Parathyroid adenoma (tissue), 2 donors: ENCODE measurements at regions not wholly inside any gene's neighbourhood (a gene's known extent, or its start where the extent isn't known, plus 50 kb on each side); places are given as distances from the start of the nearest gene placed in this dataset.

Experiments used
- H2AFZ ChIP-seq: fragments of 300-600 bp; sonication (generic); one replicate; pipeline ENCODE4 v1.7.0; 2017; ENCODE audit warnings: antibody characterized with exemption, mild to moderate bottlenecking
- H3K27ac ChIP-seq: fragments of 300-600 bp; sonication (generic); one replicate; pipeline ENCODE4 v1.7.0; 2017
- H3K27me3 ChIP-seq: fragments of 300-600 bp; sonication (generic); one replicate; pipeline ENCODE4 v1.7.0; 2017; ENCODE audit warnings: low read length; ENCODE audit not compliant: control insufficient read depth, insufficient read depth
- H3K36me3 ChIP-seq: fragments of 300-600 bp; sonication (generic); one replicate; pipeline ENCODE4 v1.7.0; 2017; ENCODE audit warnings: low read length; ENCODE audit not compliant: control insufficient read depth, insufficient read depth
- H3K4me1 ChIP-seq: fragments of 300-600 bp; sonication (generic); one replicate; pipeline ENCODE4 v1.7.0; 2017; ENCODE audit warnings: control low read depth
- H3K4me2 ChIP-seq: fragments of 300-600 bp; sonication (generic); one replicate; pipeline ENCODE4 v1.7.0; 2017; ENCODE audit warnings: low read length
- H3K4me3 ChIP-seq: fragments of 300-600 bp; sonication (generic); one replicate; pipeline ENCODE4 v1.7.0; 2017; ENCODE audit warnings: low read depth, low read length
- H3K79me2 ChIP-seq: fragments of 300-600 bp; sonication (generic); one replicate; pipeline ENCODE4 v1.7.0; 2017; ENCODE audit warnings: control low read depth
- H3K9ac ChIP-seq: fragments of 300-600 bp; sonication (generic); one replicate; pipeline ENCODE4 v1.7.0; 2017; ENCODE audit warnings: mild to moderate bottlenecking
- H3K9me3 ChIP-seq: fragments of 300-600 bp; sonication (generic); one replicate; pipeline ENCODE4 v1.7.0; 2017; ENCODE audit warnings: low read length; ENCODE audit not compliant: control insufficient read depth
- CTCF ChIP-seq: fragments of 300-600 bp; sonication (generic); IDR thresholded peaks from one replicate; pipeline ENCODE4 v1.7.0; 2017; ENCODE audit warnings: antibody characterized with exemption, mild to moderate bottlenecking
- donor health status: primary hyperparathyroidism.

GRCh38 chr13:60654415-60654814 is 257.4 kb downstream of the TDRD3 start:
- Histone ChIP-seq H3K27ac (no peak overlapping the region), H3K27me3 (no peaks in the 10 kb centered on the region), H3K36me3 (no peaks in the 10 kb centered on the region), H3K79me2 (no peaks in the 10 kb centered on the region), H3K4me3 (no peak overlapping the region), H3K9ac (no peak overlapping the region), H2AFZ (no peak overlapping the region), H3K4me2 (no peak overlapping the region), H3K9me3 (no peaks in the 10 kb centered on the region), H3K4me1 (no peaks in the 10 kb centered on the region)
- TF ChIP-seq CTCF, result no peak

- H3K79me2 ChIP-seq, result no peaks in the 10 kb centered on the region
- no peak overlapping the region for H3K27ac ChIP-seq
- no peak overlapping the region for H3K4me3 ChIP-seq
- no peak overlapping the region for H3K4me2 ChIP-seq
- H3K36me3 ChIP-seq, result no peaks in the 10 kb centered on the region
- no peak overlapping the region for H2AFZ ChIP-seq
- no peak overlapping the region for H3K9ac ChIP-seq
- H3K9me3 ChIP-seq, result no peaks in the 10 kb centered on the region
- no peaks in the 10 kb centered on the region for H3K27me3 ChIP-seq
- TF ChIP-seq CTCF, result no peak
- no peaks in the 10 kb centered on the region for H3K4me1 ChIP-seq
These were observed 250.5 kb downstream of the TDRD3 start for GRCh38 chr13:60647547-60647946.

GRCh38 chr13:60646620-60647019 is 249.6 kb downstream of the TDRD3 start:
- Histone ChIP-seq H2AFZ (no peak overlapping the region), H3K4me2 (no peak overlapping the region), H3K4me3 (no peak overlapping the region), H3K9me3 (no peaks in the 10 kb centered on the region), H3K27me3 (no peaks in the 10 kb centered on the region), H3K27ac (no peak overlapping the region), H3K4me1 (no peaks in the 10 kb centered on the region), H3K9ac (no peak overlapping the region), H3K79me2 (no peaks in the 10 kb centered on the region), H3K36me3 (no peaks in the 10 kb centered on the region)
- no peak for TF ChIP-seq CTCF

GRCh38 chr13:60645676-60646075 is 248.7 kb downstream of the TDRD3 start:
- no peaks in the 10 kb centered on the region for H3K27me3 ChIP-seq
- H3K27ac ChIP-seq, result no peak overlapping the region
- no peaks in the 10 kb centered on the region for H3K36me3 ChIP-seq
- no peak overlapping the region for H2AFZ ChIP-seq
- TF ChIP-seq CTCF, result no peak
- H3K4me2 ChIP-seq, result no peak overlapping the region
- H3K9me3 ChIP-seq, result no peaks in the 10 kb centered on the region
- H3K4me3 ChIP-seq, result no peak overlapping the region
- H3K79me2 ChIP-seq, result no peaks in the 10 kb centered on the region
- no peaks in the 10 kb centered on the region for H3K4me1 ChIP-seq
- no peak overlapping the region for H3K9ac ChIP-seq

GRCh38 chr13:60642552-60642951 is 245.5 kb downstream of the TDRD3 start:
- H3K27me3 ChIP-seq, result no peaks in the 10 kb centered on the region
- no peaks in the 10 kb centered on the region for H3K9me3 ChIP-seq
- H3K4me2 ChIP-seq, result no peak overlapping the region
- no peaks in the 10 kb centered on the region for H3K4me1 ChIP-seq
- H3K4me3 ChIP-seq, result no peak overlapping the region
- H3K9ac ChIP-seq, result no peak overlapping the region
- no peak overlapping the region for H3K27ac ChIP-seq
- no peak overlapping the region for H2AFZ ChIP-seq
- no peak for TF ChIP-seq CTCF
- H3K79me2 ChIP-seq, result no peaks in the 10 kb centered on the region
- H3K36me3 ChIP-seq, result no peaks in the 10 kb centered on the region
